B cell (primary cell): ENCODE measurements at regions not wholly inside any gene's neighbourhood (a gene's known extent, or its start where the extent isn't known, plus 50 kb on each side); places are given as distances from the start of the nearest gene placed in this dataset.
"Not testable (repeated sequence)": the region's sequence is repeated elsewhere in the genome, so short reads cannot be mapped to it uniquely, and the experiment has no call there.

Source experiments
- ATAC-seq: fragments of 200-7000 bp; cut with Tn5 transposase; one replicate; pipeline ENCODE4 v1.10.0; 2021; ENCODE audit warnings: low read depth, mild to moderate bottlenecking, moderate number of reproducible peaks, moderate library complexity
- CTCF ChIA-PET: fragments of 350-600 bp; sonication (Branson Sonifier 250); formaldehyde crosslinking; loops from one replicate; lab custom pipeline; 2021; ENCODE audit warnings: antibody characterized with exemption, inconsistent platforms; lab: Charles Lee
- POLR2A ChIA-PET: fragments of 350-600 bp; sonication (Branson Sonifier 250); formaldehyde crosslinking; loops from one replicate; lab custom pipeline; 2021; ENCODE audit warnings: antibody characterized with exemption; lab: Charles Lee
- DNase-seq: peaks from one replicate; pipeline ENCODE4 v3.0.0; 2013
- H2AFZ ChIP-seq: 2 replicates; pipeline ENCODE4 v1.6.1; 2012; ENCODE audit warnings: mild to moderate bottlenecking, low read depth, low read length; ENCODE audit not compliant: insufficient read depth, poor library complexity, severe bottlenecking
- H3K27ac ChIP-seq, 2 donors: 1 replicate in 1 of 2; 2 replicates in 1 of 2; pipeline ENCODE4 v1.5.1; 2012 to 2013; ENCODE audit warnings: low read length in 2 of 2, mild to moderate bottlenecking in 2 of 2, moderate library complexity in 1 of 2
- H3K27me3 ChIP-seq, 4 experiments: fragments of 200-600 bp in 1 of 4; sonication (generic) in 1 of 4; replicated peaks in 1 of 4; 1 replicate in 2 of 4; 2 replicates in 2 of 4; pipeline versions ENCODE4 v1.6.1 to v1.7.0; 2013 to 2016; ENCODE audit warnings: low read length in 3 of 4, mild to moderate bottlenecking in 2 of 4, mixed read lengths in 1 of 4, moderate library complexity in 1 of 4; ENCODE audit not compliant: insufficient read depth in 4 of 4, control insufficient read depth in 3 of 4; ENCODE audit errors: control extremely low read depth in 1 of 4
- H3K36me3 ChIP-seq, 2 experiments: replicated peaks in 1 of 2; 1 replicate in 1 of 2; 2 replicates in 1 of 2; pipeline versions ENCODE4 v1.6.1 to v1.7.1; 2013; ENCODE audit warnings: low read length in 1 of 2; ENCODE audit not compliant: insufficient read depth in 2 of 2, control insufficient read depth in 1 of 2; ENCODE audit errors: control extremely low read depth in 1 of 2, extremely low read depth in 1 of 2
- H3K4me1 ChIP-seq, 2 donors: fragments of 200-600 bp in 1 of 2; sonication (generic) in 1 of 2; 1 replicate in 1 of 2; 2 replicates in 1 of 2; pipeline versions ENCODE4 v1.5.1 to v1.6.1; 2013 to 2017; ENCODE audit warnings: low read length in 2 of 2; ENCODE audit not compliant: control insufficient read depth in 2 of 2, insufficient read depth in 2 of 2
- H3K4me2 ChIP-seq: replicated peaks from 2 replicates; pipeline ENCODE3; 2012; ENCODE audit warnings: mild to moderate bottlenecking, low read depth, low read length; ENCODE audit not compliant: poor library complexity, severe bottlenecking
- H3K4me3 ChIP-seq, 5 experiments: fragments of 200-600 bp in 1 of 5; sonication (generic) in 1 of 5; 1 replicate in 3 of 5; 2 replicates in 2 of 5; pipeline versions ENCODE4 v1.5.1 to v1.7.0; 2011 to 2016; ENCODE audit warnings: low read length in 4 of 5, mild to moderate bottlenecking in 4 of 5, low read depth in 2 of 5, control low read depth in 1 of 5, moderate library complexity in 1 of 5; ENCODE audit not compliant: insufficient read depth in 1 of 5; ENCODE audit errors: control extremely low read depth in 1 of 5, extremely low read depth in 1 of 5
- H3K79me2 ChIP-seq: fragments of 200-600 bp; sonication (generic); one replicate; pipeline ENCODE4 v1.6.0; 2016; ENCODE audit warnings: low read length; ENCODE audit not compliant: control insufficient read depth, insufficient read depth
- H3K9ac ChIP-seq: fragments of 200-600 bp; sonication (generic); 2 replicates; pipeline ENCODE4 v1.6.1; 2017; ENCODE audit warnings: mild to moderate bottlenecking, low read length, moderate library complexity
- H3K9me3 ChIP-seq, 3 donors: one replicate each; pipeline versions ENCODE4 v1.6.1 to v1.7.1; 2013; ENCODE audit warnings: low read length in 2 of 3; ENCODE audit not compliant: control insufficient read depth in 2 of 3, insufficient read depth in 1 of 3; ENCODE audit errors: control extremely low read depth in 1 of 3
- H4K20me1 ChIP-seq: 2 replicates; pipeline ENCODE4 v1.6.0; 2012; ENCODE audit warnings: mild to moderate bottlenecking, low read length; ENCODE audit not compliant: insufficient read depth, control insufficient read depth, poor library complexity, severe bottlenecking
- H3K27ac Mint-ChIP-seq: one replicate; pipeline ENCODE4 v1.8.0; 2021; ENCODE audit warnings: mixed read lengths
- H3K27me3 Mint-ChIP-seq: one replicate; pipeline ENCODE4 v1.8.0; 2021; ENCODE audit warnings: mixed read lengths
- H3K4me1 Mint-ChIP-seq: one replicate; pipeline ENCODE4 v1.8.0; 2021; ENCODE audit warnings: mixed read lengths
- H3K4me3 Mint-ChIP-seq: one replicate; pipeline ENCODE4 v1.8.0; 2021; ENCODE audit warnings: mixed read lengths
- H3K9me3 Mint-ChIP-seq: one replicate; pipeline ENCODE4 v1.8.0; 2022; ENCODE audit warnings: mixed read lengths; ENCODE audit not compliant: insufficient read depth
- EZH2 ChIP-seq: IDR thresholded peaks from 2 replicates; pipeline ENCODE4 v1.6.1; 2012; ENCODE audit warnings: borderline replicate concordance, low read depth, mild to moderate bottlenecking, moderate library complexity, low read length; ENCODE audit not compliant: insufficient read depth, poor library complexity, severe bottlenecking
- WGBS: methylation state at CpG from one replicate; pipeline ENCODE4 v1.1.5; 2013; ENCODE audit warnings: missing lambda C conversion rate; ENCODE audit not compliant: insufficient coverage; 5-methylcytosine and 5-hydroxymethylcytosine counted together
- intact Hi-C: fragments of 100-400 bp; cut with micrococcal nuclease; formaldehyde crosslinking; loops from one replicate; pipeline ENCODE4 v1.10.0; 2022
- TF ChIP-seq, protein P1 (sequence below): fragments of 200-600 bp; IDR thresholded peaks from one replicate; pipeline ENCODE4 v1.8.0; 2022; ENCODE audit warnings: antibody characterized with exemption, mild to moderate bottlenecking

- Histone ChIP-seq H4K20me1 (no peaks in the 10 kb centered on the region), H3K79me2 (no peaks in the 10 kb centered on the region), H2AFZ (no peak overlapping the region), H3K4me2 (no peak overlapping the region), H3K27me3 (peaks cover 0 to 9% (median 0%) of the 10 kb centered on the region in 4 experiments), H3K9ac (no peak overlapping the region), H3K4me3 (no peak overlapping the region), H3K27ac (no peak overlapping the region), H3K9me3 (peaks cover 0 to 8% (median 0%) of the 10 kb centered on the region in 3 donors), H3K4me1 (no peaks in the 10 kb centered on the region), H3K36me3 (no peaks in the 10 kb centered on the region)
- ChIA-PET POLR2A (no interaction called here), CTCF (no interaction called here)
- no peak for TF ChIP-seq EZH2
- TF ChIP-seq, protein P1, sequence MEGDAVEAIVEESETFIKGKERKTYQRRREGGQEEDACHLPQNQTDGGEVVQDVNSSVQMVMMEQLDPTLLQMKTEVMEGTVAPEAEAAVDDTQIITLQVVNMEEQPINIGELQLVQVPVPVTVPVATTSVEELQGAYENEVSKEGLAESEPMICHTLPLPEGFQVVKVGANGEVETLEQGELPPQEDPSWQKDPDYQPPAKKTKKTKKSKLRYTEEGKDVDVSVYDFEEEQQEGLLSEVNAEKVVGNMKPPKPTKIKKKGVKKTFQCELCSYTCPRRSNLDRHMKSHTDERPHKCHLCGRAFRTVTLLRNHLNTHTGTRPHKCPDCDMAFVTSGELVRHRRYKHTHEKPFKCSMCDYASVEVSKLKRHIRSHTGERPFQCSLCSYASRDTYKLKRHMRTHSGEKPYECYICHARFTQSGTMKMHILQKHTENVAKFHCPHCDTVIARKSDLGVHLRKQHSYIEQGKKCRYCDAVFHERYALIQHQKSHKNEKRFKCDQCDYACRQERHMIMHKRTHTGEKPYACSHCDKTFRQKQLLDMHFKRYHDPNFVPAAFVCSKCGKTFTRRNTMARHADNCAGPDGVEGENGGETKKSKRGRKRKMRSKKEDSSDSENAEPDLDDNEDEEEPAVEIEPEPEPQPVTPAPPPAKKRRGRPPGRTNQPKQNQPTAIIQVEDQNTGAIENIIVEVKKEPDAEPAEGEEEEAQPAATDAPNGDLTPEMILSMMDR = no peak
- no peak for ATAC-seq
- H3K27me3 Mint-ChIP-seq = peaks cover 6% of the 10 kb centered on the region
- H3K27ac Mint-ChIP-seq = no peak overlapping the region
- no peaks in the 10 kb centered on the region for H3K4me1 Mint-ChIP-seq
- WGBS = no CpG with 5 or more reads among the region's 2 CpGs
- intact Hi-C loops = no loop called here
- DNase-seq = no peak
- H3K4me3 Mint-ChIP-seq = no peak overlapping the region
- no peaks in the 10 kb centered on the region for H3K9me3 Mint-ChIP-seq
Measured at GRCh38 chr1:76695535-76695934, 171.7 kb upstream of the ST6GALNAC5 start.

GRCh38 chr1:76697361-76697760 is 169.9 kb upstream of the ST6GALNAC5 start:
- no peak overlapping the region for H3K27ac Mint-ChIP-seq
- no peaks in the 10 kb centered on the region for H3K9me3 Mint-ChIP-seq
- Histone ChIP-seq H3K9me3 (peaks cover 0 to 6% (median 0%) of the 10 kb centered on the region in 3 donors), H2AFZ (no peak overlapping the region), H3K9ac (no peak overlapping the region), H4K20me1 (no peaks in the 10 kb centered on the region), H3K79me2 (no peaks in the 10 kb centered on the region), H3K4me2 (no peak overlapping the region), H3K4me3 (no peak overlapping the region), H3K27me3 (peaks cover 0 to 2% (median 0%) of the 10 kb centered on the region in 4 experiments), H3K4me1 (no peaks in the 10 kb centered on the region), H3K36me3 (no peaks in the 10 kb centered on the region), H3K27ac (no peak overlapping the region)
- TF ChIP-seq, protein P1 = no peak
- no peak for TF ChIP-seq EZH2
- CTCF ChIA-PET = no interaction called here
- WGBS = no CpG with 5 or more reads among the region's 3 CpGs
- POLR2A ChIA-PET = no interaction called here
- DNase-seq (no peak), ATAC-seq (no peak)
- H3K27me3 Mint-ChIP-seq = no peaks in the 10 kb centered on the region
- H3K4me3 Mint-ChIP-seq = no peak overlapping the region
- no peaks in the 10 kb centered on the region for H3K4me1 Mint-ChIP-seq
- intact Hi-C loops = no loop called here

GRCh38 chr1:76699646-76700045 is 167.6 kb upstream of the ST6GALNAC5 start:
- H3K27ac Mint-ChIP-seq, H3K4me3 Mint-ChIP-seq, H3K9me3 ChIP-seq, H3K4me1 Mint-ChIP-seq, ATAC-seq, DNase-seq, H2AFZ ChIP-seq, H3K4me1 ChIP-seq, POLR2A ChIA-PET, intact Hi-C loops, H3K9me3 Mint-ChIP-seq, H3K27me3 Mint-ChIP-seq, H3K27me3 ChIP-seq, H3K9ac ChIP-seq, H3K4me2 ChIP-seq, H4K20me1 ChIP-seq, H3K27ac ChIP-seq, H3K36me3 ChIP-seq, CTCF ChIA-PET, H3K79me2 ChIP-seq, H3K4me3 ChIP-seq: not testable (repeated sequence)
- WGBS = 99% methylated on average over 18 of the region's 21 CpGs
